SKM-1 (cell line): ENCODE measurements at regions not wholly inside any gene's neighbourhood (a gene's known extent, or its start where the extent isn't known, plus 50 kb on each side); places are given as distances from the start of the nearest gene placed in this dataset.

Source experiments
- DNase-seq: peaks from one replicate; lab custom pipeline; 2025; ENCODE audit not compliant: unreplicated experiment; lab: John Stamatoyannopoulos, UW

DNA sequence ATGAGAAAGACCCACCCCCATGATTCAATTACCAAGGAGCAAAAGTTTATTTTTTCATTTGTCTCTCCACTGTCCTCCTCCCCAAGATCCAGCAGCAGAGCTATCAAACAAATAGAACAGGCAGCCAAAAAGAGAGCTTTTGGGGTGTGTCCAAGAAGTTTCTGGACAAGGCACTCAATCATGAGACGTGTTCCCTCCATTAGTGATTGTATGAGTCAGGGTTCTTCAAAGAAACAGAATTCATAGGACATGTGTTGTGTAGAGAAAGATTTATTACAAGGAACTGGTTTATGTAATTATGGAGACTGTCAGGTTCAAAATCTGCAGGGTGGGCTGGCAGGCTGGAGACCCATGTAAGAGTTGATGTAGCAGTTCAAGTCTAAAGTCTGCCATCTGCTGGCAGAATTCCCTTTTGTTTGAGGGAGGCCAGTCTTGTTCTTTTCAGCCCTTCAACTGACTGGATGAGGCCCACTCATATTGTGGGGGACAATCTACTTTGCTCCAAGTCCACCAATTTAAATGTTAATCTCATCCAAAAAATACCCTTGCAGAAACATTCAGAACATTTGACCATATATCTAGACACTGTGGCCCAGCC, 248.1 kb upstream of the OPRM1 start:
- no peak for DNase-seq

DNA sequence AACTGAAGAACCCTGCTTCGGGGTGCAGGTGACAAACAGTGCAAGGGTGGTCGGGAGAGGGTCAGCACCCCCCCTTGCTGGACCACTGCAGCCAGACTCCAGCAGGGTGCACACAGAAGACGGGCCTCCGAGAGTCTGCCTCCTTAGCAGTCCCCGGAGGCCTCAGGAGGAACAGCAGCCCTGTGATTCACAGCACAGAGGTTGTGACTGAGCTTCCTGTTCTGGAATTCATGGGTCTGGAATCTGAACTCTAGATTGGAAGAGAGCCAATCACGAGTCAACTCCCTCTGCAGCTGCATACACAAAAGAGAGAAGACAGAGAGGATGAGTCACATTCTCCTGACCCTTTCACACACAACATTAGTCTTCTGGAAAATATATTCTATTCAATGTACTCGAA, 249.0 kb upstream of the OPRM1 start:
- no peak for DNase-seq

DNA sequence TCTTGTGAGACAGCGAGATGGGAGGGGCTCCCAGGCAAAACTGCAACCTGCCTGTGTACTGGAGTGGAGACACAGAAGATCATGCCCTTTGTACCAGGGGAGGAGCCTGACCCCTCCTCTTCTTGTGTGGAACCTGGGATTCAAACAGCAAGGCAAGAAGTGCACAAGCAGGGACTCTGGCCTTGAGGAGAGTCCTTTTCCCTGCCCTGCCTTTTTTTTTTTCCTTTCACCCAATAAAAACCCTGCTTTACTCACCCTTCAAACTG, 251.8 kb upstream of the OPRM1 start:
- DNase-seq, result no peak

DNA sequence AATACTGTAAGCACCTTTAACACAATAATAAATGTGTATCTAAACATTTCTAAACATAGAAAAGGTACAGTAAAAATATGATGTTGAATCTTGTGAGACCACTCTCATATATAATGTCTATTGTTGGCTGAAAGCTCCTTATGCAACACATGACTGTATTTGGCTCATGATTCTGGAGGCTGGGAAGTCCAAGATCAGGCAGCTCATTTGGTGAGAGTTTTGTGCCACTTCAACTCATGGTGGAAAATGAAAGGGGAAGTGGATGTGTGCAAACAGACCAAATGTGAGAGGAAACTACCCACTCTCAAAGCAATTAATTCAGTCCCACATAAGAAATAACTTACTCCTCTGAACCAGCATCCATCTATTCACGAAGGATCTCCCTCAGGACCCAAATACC, 257.7 kb upstream of the OPRM1 start:
- DNase-seq, result no peak

DNA sequence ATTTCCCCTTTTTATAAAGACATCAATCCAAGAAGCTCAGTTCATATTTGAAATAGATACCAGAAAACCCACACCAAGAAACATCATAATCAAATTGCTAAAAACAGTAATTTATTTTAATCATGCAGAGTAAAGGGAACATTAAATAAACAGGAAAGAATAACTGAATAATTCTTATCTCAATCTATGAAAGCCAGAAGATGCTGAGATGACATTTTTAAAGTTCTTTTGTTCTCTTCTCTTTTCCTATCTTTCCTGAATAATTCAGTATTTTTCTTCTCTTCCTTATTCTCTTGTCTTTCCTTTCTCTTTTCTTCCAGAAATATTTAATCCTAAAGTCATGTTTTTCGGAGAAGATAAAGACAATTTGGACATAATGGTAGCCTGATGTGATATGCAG, 259.0 kb upstream of the OPRM1 start:
- DNase-seq, result no peak

DNA sequence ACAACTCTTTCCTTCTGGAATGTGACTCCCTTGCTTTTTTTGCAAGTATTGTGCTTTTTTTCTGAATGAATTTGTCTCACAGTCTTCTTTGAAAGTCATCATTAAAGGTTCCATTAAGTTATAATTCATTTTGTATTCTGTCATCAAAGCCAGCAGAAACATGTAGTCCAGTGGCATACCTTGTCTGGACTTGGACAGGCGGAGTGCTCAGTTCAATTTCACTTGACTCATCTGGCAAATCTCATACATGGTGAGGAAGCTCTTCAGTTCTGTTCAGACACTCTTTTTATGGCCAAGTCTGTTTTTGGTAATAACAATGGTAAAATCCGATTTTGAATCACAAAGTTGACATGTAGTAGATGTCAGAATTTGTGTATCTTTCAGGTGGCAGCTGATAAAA, 260.8 kb upstream of the OPRM1 start:
- no peak for DNase-seq

DNA sequence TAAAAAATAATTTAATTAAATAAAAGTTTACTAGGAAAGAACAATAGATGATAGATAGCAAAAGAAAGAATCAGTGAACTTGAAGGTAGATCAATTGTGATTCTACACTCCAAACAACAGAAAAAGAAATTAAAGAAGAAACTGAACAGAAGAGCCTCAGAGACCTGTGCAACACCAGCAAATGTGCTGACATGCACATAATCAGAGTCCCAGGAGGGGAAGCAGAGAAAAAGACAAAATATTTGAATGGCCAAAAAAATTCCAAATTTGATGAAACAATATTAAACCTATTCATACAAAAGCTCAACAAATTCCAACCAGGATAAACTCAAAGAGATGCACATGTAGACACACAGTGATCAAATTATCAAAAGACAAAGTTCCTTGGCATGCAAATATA, 267.5 kb upstream of the OPRM1 start:
- no peak for DNase-seq

DNA sequence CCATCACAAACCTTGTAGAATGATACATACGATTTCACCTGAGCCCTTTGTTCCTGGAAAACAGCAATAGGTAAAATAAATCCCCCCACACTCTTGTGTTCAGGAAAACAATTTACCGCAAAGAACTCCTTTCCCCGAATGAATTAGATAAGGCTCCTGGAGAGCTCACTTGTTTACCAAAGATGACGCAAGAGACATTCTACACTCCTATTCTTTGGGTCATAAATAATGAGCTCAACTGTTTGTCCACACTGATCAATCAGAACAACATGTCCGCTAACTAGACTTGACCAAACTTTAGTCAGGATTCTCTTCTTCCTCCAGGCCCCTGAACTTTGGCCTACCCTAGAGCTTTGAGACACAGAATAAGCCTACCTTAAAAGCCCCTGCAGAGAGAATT, 271.9 kb upstream of the OPRM1 start:
- DNase-seq, result no peak

DNA sequence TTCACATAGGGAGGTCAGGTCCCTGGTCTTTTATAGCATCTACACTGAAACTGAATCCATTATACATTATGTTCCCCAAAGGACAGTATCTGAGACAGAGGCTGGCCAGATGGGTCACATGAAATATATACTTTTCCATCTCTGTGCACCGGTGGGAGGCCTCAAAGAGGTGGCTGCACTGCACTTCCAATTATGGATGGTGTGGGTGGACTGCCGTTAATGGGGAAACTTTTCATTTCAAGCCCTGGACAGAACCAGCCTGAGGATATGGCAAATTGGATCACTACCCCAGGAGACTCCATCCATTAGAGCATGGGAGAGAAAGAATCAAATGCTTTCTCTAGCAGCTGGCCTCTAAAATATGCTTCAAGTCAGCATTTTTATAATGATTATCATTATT, 280.5 kb upstream of the OPRM1 start:
- DNase-seq, result no peak

DNA sequence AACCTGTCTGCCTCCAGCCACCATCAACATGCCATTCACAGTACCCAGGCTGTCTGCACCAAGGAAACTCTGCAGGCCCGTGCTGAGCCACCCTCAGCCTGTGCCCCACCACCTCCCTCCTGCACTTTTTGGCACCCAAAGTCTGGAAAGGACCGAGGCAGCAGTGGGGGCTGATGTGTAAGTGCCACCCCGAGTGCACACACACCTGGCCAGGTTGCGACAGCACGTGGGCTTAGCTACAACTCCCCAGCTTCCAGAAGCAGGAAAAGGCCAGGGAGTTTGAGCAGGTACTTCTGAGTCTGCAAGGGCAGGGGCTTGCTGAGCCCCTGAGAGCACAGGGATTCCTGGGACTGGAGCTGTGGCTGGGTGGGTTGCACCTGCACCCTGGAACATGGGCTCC, 303.3 kb upstream of the OPRM1 start:
- DNase-seq, result no peak

DNA sequence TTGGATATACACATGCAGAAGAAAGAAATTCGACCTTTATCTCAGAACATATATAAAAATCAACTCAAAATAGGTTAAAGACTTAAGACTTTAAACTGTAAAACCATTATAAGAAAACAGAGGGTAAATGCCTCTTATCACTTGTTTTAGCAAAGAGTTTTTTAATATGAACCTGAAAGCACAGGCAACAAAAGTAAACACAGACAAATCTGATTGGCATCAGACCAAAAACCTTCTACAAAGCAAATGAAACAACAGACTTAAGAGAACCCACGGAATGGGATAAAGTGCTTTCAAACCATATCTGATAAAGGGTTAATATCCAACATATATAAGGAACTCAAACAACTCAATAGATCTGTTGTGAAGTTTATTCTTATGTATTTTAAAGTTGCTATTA, 309.9 kb upstream of the OPRM1 start:
- no peak for DNase-seq

DNA sequence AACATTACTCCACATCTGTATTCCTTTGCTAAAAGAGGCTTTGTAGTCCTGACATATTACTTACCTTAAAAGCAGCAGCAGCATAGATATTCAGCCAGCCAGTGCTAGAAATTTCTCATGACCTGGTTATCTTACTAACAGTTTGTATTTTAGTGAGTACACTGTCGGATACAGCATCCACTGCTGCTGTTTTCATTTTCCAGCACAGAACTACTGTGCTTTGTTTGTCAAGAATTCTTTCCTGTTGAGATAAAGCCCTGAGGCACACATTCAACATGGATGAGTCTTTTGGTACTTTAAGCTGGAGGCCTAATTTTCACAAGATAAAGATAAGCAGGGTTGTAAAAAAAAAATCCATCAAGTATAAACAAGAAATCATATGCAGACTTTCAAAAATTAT, 311.2 kb upstream of the OPRM1 start:
- no peak for DNase-seq

DNA sequence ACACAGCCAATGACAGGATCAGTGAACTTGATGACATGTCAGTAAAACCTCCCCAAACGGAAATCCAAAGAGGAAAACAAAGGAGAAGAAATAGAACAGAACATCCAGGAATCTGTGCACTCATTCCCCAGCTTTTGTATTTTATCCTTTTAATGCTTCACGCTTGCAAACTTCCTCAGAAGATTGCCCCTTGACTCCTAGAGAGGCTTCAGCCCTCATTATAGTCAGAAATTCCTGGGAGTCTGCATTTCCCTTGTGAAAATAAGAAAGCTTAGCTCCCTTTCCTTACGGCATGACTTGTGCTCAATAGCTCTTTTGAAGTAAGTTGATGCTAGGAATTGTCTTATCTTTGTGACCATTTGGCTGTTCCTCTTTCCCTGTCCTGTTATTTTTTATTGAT, 313.6 kb upstream of the OPRM1 start:
- DNase-seq, result no peak

DNA sequence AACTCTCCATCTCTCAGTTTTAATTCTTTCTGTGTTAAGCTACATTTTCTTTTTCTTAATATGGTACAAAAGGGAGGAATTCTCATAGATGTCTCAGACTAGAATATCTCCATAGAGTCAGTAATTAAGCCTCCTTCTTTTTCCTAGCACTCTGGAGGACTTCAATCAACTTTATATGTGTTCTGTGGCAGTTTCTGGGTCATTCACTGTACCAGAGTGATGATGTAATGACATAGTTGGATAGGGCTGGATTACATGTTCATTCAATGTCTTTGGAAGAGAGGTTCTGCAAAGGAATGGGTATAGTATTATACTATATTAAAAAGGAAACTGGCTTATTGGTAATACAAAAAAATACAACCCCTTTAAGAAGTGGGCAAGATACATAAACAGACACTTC, 318.3 kb upstream of the OPRM1 start:
- DNase-seq, result no peak

DNA sequence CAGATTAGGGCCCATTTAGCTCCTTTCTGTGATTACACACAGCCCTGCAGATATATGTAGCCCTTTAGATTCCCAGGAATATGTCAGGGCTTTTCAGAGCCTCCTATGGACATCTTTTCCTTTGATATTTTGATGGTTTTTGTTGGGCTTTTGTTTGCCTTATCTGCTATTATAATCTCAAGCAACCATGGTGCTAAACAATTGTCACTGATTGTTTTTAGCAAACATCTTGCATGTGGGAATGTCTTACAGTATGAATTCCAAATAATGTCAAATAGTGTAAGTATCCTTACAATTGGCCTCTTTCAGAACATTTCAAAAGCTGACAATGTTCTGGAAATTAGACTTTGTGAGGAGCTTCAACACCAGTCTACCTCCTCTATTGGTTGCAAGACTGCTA, 333.6 kb upstream of the OPRM1 start:
- DNase-seq, result no peak

DNA sequence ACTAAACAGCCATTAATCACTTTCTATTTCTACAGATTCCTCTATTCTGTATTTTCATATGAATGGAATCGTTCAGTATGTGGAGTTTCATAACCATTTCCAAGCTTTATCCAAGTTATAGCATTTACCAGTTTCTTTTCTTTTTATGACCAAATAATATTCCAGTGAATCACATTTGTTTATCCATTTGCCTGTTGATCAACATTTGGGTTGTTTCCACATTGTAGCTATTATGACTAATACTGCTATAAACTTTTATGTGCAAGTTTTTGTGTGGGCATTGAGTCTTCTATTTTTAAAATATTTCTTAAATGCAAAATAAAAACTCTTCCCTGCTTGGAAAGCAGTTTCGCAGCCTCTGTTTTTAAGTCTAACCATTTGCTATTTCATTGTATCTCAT, 336.4 kb upstream of the OPRM1 start:
- no peak for DNase-seq

DNA sequence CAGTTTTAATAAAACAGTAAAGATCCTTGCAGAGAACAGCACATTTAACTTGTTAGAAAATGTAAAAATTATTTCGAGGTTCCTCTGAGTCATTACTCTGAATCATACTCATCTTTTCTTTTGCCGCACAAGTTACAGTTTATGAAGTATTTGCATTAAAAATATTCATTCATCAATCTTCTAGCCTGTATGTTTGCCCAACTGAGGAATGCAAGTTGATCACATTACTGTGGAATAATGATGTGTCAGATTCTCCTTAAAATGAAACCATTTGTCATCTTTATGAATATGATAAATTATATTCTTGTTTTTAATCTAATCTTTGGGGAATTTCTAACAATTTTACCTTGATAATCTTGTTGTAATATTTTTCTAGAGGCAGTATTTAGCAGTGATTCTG, 340.4 kb upstream of the OPRM1 start:
- DNase-seq, result no peak

DNA sequence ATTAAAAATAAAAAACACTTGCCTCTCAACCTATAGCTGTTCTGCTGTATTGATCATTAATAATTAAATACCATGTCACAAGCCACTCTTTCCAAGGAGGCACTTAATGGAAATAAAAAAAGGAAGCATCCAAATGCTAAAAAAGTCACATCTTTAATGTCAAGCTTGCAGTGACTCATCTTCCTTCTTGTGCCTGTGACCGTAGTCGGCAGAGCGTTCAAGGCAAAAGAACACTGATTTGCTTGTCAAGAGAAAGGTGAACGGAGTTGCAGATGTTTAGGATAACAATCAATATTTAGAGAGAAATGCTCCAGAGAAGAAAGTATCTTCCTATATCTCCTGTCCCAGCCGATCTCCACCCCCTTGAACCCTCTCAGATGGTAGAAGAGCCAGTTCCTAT, 341.0 kb upstream of the OPRM1 start:
- no peak for DNase-seq

DNA sequence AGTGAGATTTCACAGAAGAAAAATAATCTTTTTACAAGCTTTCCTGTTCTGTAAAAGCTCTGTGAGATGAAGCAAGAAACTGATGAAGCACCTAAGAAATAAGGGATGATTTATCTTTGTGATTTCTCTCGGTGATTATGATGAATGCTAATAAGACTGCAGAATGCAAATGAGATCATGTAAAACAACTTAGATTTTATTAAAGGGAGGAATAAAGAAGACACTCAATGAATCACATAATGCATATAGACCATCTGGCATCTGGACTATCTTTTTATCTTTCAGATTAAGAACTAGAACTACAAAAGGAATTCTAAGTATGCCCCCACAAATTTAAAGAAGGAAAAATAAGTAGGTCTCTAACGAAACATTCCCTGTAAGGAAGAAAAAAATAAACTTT, 361.5 kb upstream of the OPRM1 start:
- DNase-seq, result no peak

DNA sequence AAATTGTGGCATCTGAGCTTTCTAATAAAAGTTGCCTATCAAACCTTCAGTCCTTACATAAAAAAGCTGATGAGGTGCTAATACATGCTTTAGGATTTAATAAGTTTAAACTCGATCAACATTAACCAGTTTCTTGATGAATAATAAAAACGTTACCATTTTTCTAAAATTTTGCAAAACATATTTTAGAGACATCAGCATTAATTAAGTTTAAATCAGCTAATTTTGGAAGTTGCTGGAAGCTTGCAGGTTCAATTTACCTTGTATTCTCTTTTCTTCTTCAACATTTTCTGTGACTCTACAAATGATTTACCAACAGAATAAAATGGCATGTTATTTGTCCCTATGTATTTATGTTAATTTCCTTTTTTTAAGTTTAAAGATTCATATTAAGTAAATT, 365.3 kb upstream of the OPRM1 start:
- DNase-seq, result no peak

DNA sequence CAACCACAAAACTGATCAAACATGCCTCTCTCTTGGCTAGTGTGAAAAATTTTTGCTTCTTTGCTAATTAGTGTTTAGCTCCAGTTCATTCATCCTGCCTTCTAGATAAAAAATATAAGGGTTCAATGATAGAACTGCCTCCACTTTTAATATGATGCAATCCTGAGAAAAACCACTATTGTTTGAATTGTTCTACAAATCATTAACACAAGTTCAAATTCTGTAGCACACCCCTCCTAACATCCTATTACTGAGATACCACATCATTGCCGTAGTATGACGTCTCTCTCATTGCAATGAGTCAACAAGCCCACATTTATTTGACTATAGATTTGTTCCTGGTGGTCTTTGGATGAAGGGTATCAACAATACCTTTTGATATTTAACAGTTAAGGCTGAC, 365.8 kb upstream of the OPRM1 start:
- no peak for DNase-seq

DNA sequence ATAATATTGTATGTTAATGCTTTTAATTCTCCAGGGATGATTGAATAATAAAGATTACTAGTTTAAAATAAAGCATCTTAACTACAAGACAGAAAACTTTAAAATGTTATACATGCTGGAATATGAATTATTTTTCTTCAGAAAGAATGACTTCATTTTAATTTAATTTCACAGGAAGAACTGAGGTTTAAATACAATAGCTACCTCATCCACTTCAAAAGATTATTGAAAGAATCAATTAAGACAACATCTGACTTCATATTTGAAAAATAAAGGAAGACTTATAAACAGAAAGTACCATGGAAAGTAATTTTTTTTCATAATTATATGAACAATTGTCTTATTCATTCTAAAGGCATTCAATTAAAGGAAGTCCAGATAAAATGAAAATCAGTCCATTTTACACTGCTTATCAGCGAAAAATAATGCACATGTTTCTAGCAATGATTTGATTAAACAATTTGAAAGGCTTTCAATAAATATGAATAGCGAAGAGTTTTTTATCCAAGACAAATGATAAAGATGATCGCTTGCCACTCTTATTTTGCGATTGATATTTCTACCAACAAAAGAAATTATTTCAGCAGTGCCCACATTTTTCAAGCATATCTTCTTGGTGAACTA, 368.5 kb upstream of the OPRM1 start:
- DNase-seq, result no peak

DNA sequence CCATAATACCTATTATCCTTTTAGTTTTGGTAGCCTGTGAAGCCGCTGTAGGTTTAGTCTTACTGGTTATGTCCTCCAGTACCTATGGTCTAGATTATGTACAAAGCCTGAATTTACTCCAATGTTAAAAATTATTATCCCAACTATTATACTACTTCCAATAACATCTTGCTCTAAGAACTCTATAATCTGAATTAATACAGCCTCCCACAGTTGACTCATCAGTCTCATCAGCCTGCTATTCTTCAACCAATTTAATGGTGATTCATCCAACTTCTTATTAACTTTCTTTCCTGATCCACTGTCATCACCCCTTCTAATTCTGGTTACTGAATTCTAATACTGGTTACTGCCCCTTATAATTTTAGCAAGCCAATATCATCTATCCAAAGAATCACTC, 370.3 kb upstream of the OPRM1 start:
- no peak for DNase-seq

DNA sequence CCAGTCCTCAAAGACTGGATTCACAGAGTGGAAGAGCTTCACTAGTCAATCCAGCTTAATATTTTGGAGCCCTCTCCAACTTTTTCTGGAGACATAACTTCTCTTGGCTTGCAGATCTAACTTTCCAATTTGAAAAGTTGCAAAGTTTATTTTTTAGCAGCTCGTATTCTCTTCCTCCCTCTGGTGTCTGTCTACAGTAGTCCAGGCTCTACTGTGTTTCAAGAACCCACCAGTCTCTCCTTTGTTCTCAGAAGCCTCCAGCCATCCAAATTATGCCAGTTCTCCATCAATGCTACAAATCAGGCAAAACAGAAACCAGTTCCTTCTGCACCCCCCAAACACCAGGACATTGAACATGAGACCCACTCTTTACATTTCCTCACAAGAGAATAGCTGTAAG, 376.1 kb upstream of the OPRM1 start:
- no peak for DNase-seq
